HG03460 (cell line): ENCODE measurements at regions not wholly inside any gene's neighbourhood (a gene's known extent, or its start where the extent isn't known, plus 50 kb on each side); places are given as distances from the start of the nearest gene placed in this dataset.

Source experiments
- ATAC-seq: cut with Tn5 transposase; IDR thresholded peaks from one replicate; pipeline ENCODE4 v1.9.1; 2021; ENCODE audit not compliant: unreplicated experiment

GRCh38 chr15:100703032-100703578, 100.7 kb downstream of the ASB7 start:
- ATAC-seq, result peak; percentile 99

- no peak for ATAC-seq
Measured at GRCh38 chr15:100703671-100704070, 101.3 kb downstream of the ASB7 start.

- no peak for ATAC-seq
Measured at GRCh38 chr15:100704281-100705055, 102.1 kb downstream of the ASB7 start.

- ATAC-seq, result no peak
Measured at GRCh38 chr15:100705065-100705464, 102.7 kb downstream of the ASB7 start.

GRCh38 chr15:100705841-100706240, 103.5 kb downstream of the ASB7 start:
- no peak for ATAC-seq

- ATAC-seq, result no peak
Measured at GRCh38 chr15:100707229-100707628, 104.8 kb downstream of the ASB7 start.

- no peak for ATAC-seq
Measured at GRCh38 chr15:100708916-100709315, 106.5 kb downstream of the ASB7 start.

- ATAC-seq, result no peak
Measured at GRCh38 chr15:100710222-100710621, 107.8 kb downstream of the ASB7 start.

- ATAC-seq, result no peak
Measured at GRCh38 chr15:100710744-100711515, 108.5 kb downstream of the ASB7 start.

- no peak for ATAC-seq
Measured at GRCh38 chr15:100711516-100712021, 109.2 kb downstream of the ASB7 start.

GRCh38 chr15:100712226-100712625, 109.8 kb downstream of the ASB7 start:
- no peak for ATAC-seq

- ATAC-seq, result no peak
Measured at GRCh38 chr15:100713163-100713867, 110.9 kb downstream of the ASB7 start.

- no peak for ATAC-seq
Measured at GRCh38 chr15:100714034-100714748, 111.8 kb downstream of the ASB7 start.

- ATAC-seq, result no peak
Measured at GRCh38 chr15:100714749-100715342, 112.5 kb downstream of the ASB7 start.

- ATAC-seq, result no peak
Measured at GRCh38 chr15:100715571-100716455, 113.4 kb downstream of the ASB7 start.

- ATAC-seq, result no peak
Measured at GRCh38 chr15:100716456-100717085, 114.2 kb downstream of the ASB7 start.

- ATAC-seq, result no peak
Measured at GRCh38 chr15:100717596-100717995, 115.2 kb downstream of the ASB7 start.

GRCh38 chr15:100718075-100718980, 115.9 kb downstream of the ASB7 start:
- no peak for ATAC-seq
